Spleen (tissue), 7 donors: ENCODE measurements at regions not wholly inside any gene's neighbourhood (a gene's known extent, or its start where the extent isn't known, plus 50 kb on each side); places are given as distances from the start of the nearest gene placed in this dataset.

Source experiments
- CTCF ChIP-seq, 11 experiments: fragments of 200-600 bp in 7 of 11; fragments of 450-650 bp in 4 of 11; sonication (generic) in 4 of 11; IDR thresholded peaks in 8 of 11; conservative IDR thresholded peaks in 3 of 11; 1 replicate in 7 of 11; 2 replicates in 4 of 11; pipeline versions ENCODE4 v1.4.0 to v1.8.0; 2016 to 2021; ENCODE audit warnings: antibody characterized with exemption in 11 of 11, inconsistent platforms in 4 of 11, mild to moderate bottlenecking in 1 of 11
- POLR2A ChIP-seq, 3 donors: fragments of 450-650 bp; IDR thresholded peaks; one replicate each; pipeline ENCODE4 v1.5.1; 2017; ENCODE audit warnings: antibody characterized with exemption in 3 of 3, mild to moderate bottlenecking in 1 of 3
- donor health status: DM: no; HTN: no; CAD: no; lungs with moderate emphysema.
- donor health status: DM: no; HTN: no; CAD: no.
- donor health status: DM: no; HTN: no; CAD: no.

GRCh38 chr12:46462641-46463355, 90.2 kb upstream of the SLC38A2 start:
- TF ChIP-seq CTCF (IDR thresholded peaks at IDR 0.05 in 8 of 11, conservative IDR thresholded peaks at IDR 0.05 in 3 of 11) (no peak), POLR2A (IDR thresholded peaks at IDR 0.05) (no peak)
